ENCODE measurements at regions not wholly inside any gene's neighbourhood (a gene's known extent, or its start where the extent isn't known, plus 50 kb on each side); places are given as distances from the start of the nearest gene placed in this dataset.

DNA sequence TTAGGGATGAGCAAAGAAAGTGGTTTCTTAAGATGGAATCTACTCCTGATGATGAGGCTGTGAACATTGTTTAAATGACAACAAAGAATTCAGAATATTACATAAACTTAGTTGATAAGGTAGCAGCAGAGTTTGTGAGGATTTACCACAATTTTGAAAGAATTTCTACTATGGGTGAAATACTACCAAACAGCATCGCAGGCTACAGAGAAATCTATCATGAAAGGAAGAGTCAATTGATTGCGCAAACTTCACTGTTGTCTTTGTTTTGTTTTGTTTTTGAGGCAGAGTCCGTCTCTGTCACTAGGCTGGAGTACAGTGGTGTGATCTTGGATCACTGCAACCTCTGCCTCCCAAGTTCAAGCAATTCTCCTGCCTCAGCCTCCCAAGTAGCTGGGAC, 107.4 kb upstream of the SLC6A6 start:
- Histone ChIP-seq H3K4ac (ENCODE audit: low read depth, low read length) (no peak overlapping the region), H3K14ac (ENCODE audit: insufficient read depth, low read length) (no peak overlapping the region), H3K27me3 (ENCODE audit: insufficient read depth, low read length) (no peaks in the 10 kb centered on the region; the same call in 1 of the 2 replicates), H2AK5ac (ENCODE audit: insufficient read length, low read length) (no peak overlapping the region), H4K20me1 (ENCODE audit: control insufficient read depth, insufficient read depth, insufficient read length) (no peaks in the 10 kb centered on the region), H3K9ac (ENCODE audit: extremely low read depth, insufficient read length, low read length) (no peak overlapping the region), H3K9me3 (ENCODE audit: control insufficient read depth, low read depth, low read length) (no peaks in the 10 kb centered on the region), H2AFZ (ENCODE audit: low read length) (no peak overlapping the region), H4K91ac (ENCODE audit: insufficient read length, low read depth, low read length) (no peak overlapping the region), H3K79me1 (ENCODE audit: insufficient read depth, low read depth, low read length, poor library complexity, severe bottlenecking) (no peaks in the 10 kb centered on the region), H3K56ac (ENCODE audit: insufficient read length, low read depth, low read length) (no peak overlapping the region), H3T11ph (ENCODE audit: low read length) (no peak overlapping the region), H3K23ac (ENCODE audit: insufficient read length, low read depth, low read length) (no peak overlapping the region), H4K8ac (replicated peaks; ENCODE audit: insufficient read length, low read depth, low read length) (no peak overlapping the region), H3K79me2 (ENCODE audit: insufficient read depth, low read length) (no peaks in the 10 kb centered on the region), H3K27ac (ENCODE audit: insufficient read length, low read depth, low read length) (no peak overlapping the region), H2BK5ac (ENCODE audit: insufficient read length, low read length) (no peak overlapping the region), H3K18ac (ENCODE audit: insufficient read length, low read depth, low read length) (no peak overlapping the region), H4K5ac (ENCODE audit: insufficient read length, low read depth, low read length) (no peak overlapping the region), H2BK15ac (ENCODE audit: low read depth, low read length) (no peak overlapping the region), H3K4me2 (ENCODE audit: insufficient read depth, insufficient read length, low read length) (no peak overlapping the region), H2BK20ac (ENCODE audit: low read depth, low read length, poor library complexity, severe bottlenecking) (no peak overlapping the region), H3K23me2 (ENCODE audit: insufficient read length, low read depth, low read length, poor library complexity, severe bottlenecking) (no peaks in the 10 kb centered on the region), H2BK120ac (ENCODE audit: low read depth, low read length, poor library complexity, severe bottlenecking) (no peak overlapping the region), H2BK12ac (ENCODE audit: insufficient read length, low read depth, low read length) (no peak overlapping the region), H3K4me1 (ENCODE audit: insufficient read depth, low read length) (no peaks in the 10 kb centered on the region; the same call in 1 of the 2 replicates)
- DNase-seq: no peak
- no peaks in the 10 kb centered on the region for H3K9me3 Mint-ChIP-seq
- no CpG with 5 or more reads among the region's 3 CpGs for WGBS (ENCODE audit: extremely low coverage, insufficient read length, low lambda C conversion rate)
- TF ChIP-seq, protein P1, sequence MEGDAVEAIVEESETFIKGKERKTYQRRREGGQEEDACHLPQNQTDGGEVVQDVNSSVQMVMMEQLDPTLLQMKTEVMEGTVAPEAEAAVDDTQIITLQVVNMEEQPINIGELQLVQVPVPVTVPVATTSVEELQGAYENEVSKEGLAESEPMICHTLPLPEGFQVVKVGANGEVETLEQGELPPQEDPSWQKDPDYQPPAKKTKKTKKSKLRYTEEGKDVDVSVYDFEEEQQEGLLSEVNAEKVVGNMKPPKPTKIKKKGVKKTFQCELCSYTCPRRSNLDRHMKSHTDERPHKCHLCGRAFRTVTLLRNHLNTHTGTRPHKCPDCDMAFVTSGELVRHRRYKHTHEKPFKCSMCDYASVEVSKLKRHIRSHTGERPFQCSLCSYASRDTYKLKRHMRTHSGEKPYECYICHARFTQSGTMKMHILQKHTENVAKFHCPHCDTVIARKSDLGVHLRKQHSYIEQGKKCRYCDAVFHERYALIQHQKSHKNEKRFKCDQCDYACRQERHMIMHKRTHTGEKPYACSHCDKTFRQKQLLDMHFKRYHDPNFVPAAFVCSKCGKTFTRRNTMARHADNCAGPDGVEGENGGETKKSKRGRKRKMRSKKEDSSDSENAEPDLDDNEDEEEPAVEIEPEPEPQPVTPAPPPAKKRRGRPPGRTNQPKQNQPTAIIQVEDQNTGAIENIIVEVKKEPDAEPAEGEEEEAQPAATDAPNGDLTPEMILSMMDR (conservative IDR thresholded peaks at IDR 0.05): no peak
- peaks cover 21 to 26% of the 10 kb centered on the region in 2 experiments for H3K4me1 Mint-ChIP-seq
- H3K36me3 Mint-ChIP-seq (ENCODE audit: insufficient read depth in 1 of 3, low read depth in 3 of 3): peaks cover 0 to 2% (median 0%) of the 10 kb centered on the region in 3 experiments; a peak in 2 of 7 replicates
- no peak overlapping the region for H3K4me3 Mint-ChIP-seq
- no peak overlapping the region for H3K27ac Mint-ChIP-seq
- peaks cover 7% of the 10 kb centered on the region for H3K27me3 Mint-ChIP-seq (ENCODE audit: low read depth)
